ENCODE measurements at regions not wholly inside any gene's neighbourhood (a gene's known extent, or its start where the extent isn't known, plus 50 kb on each side); places are given as distances from the start of the nearest gene placed in this dataset.

- TF ChIP-seq CTCF (IDR thresholded peaks at IDR 0.05; ENCODE audit: control insufficient read depth, insufficient read depth, low read depth, low read length, missing control alignments): no peak
- H3K4me3 ChIP-seq (ENCODE audit: control insufficient read depth, low read depth, low read length): no peak overlapping the region
- no peak for DNase-seq (ENCODE audit: low read depth)
Measured at GRCh38 chr1:67528141-67528540, 97.9 kb upstream of the SERBP1 start.

GRCh38 chr1:67530071-67530470 is 99.9 kb upstream of the SERBP1 start:
- no peak for TF ChIP-seq CTCF (IDR thresholded peaks at IDR 0.05; ENCODE audit: control insufficient read depth, insufficient read depth, low read depth, low read length, missing control alignments)
- H3K4me3 ChIP-seq (ENCODE audit: control insufficient read depth, low read depth, low read length): no peak overlapping the region
- no peak for DNase-seq (ENCODE audit: low read depth)

GRCh38 chr1:67532452-67533216 is 102.4 kb upstream of the SERBP1 start:
- no peak overlapping the region for H3K4me3 ChIP-seq (ENCODE audit: control insufficient read depth, low read depth, low read length)
- peak; percentile 65 for TF ChIP-seq CTCF (IDR thresholded peaks at IDR 0.05; ENCODE audit: control insufficient read depth, insufficient read depth, low read depth, low read length, missing control alignments)
- DNase-seq (ENCODE audit: low read depth): peak; percentile 79

GRCh38 chr1:67534627-67535065 is 104.4 kb upstream of the SERBP1 start:
- no peak for TF ChIP-seq CTCF (IDR thresholded peaks at IDR 0.05; ENCODE audit: control insufficient read depth, insufficient read depth, low read depth, low read length, missing control alignments)
- no peak overlapping the region for H3K4me3 ChIP-seq (ENCODE audit: control insufficient read depth, low read depth, low read length)
- no peak for DNase-seq (ENCODE audit: low read depth)

- peak; percentile 99 for TF ChIP-seq CTCF (IDR thresholded peaks at IDR 0.05; ENCODE audit: control insufficient read depth, insufficient read depth, low read depth, low read length, missing control alignments)
- peak; percentile 73 for DNase-seq (ENCODE audit: low read depth)
- no peak overlapping the region for H3K4me3 ChIP-seq (ENCODE audit: control insufficient read depth, low read depth, low read length)
Measured at GRCh38 chr1:67535474-67535873, 105.3 kb upstream of the SERBP1 start.

GRCh38 chr1:67536957-67537666 is 106.9 kb upstream of the SERBP1 start:
- no peak for DNase-seq (ENCODE audit: low read depth)
- H3K4me3 ChIP-seq (ENCODE audit: control insufficient read depth, low read depth, low read length): no peak overlapping the region
- no peak for TF ChIP-seq CTCF (IDR thresholded peaks at IDR 0.05; ENCODE audit: control insufficient read depth, insufficient read depth, low read depth, low read length, missing control alignments)

All from AG09309 (cell line).